ENCODE measurements at regions not wholly inside any gene's neighbourhood (a gene's known extent, or its start where the extent isn't known, plus 50 kb on each side); places are given as distances from the start of the nearest gene placed in this dataset.

DNA sequence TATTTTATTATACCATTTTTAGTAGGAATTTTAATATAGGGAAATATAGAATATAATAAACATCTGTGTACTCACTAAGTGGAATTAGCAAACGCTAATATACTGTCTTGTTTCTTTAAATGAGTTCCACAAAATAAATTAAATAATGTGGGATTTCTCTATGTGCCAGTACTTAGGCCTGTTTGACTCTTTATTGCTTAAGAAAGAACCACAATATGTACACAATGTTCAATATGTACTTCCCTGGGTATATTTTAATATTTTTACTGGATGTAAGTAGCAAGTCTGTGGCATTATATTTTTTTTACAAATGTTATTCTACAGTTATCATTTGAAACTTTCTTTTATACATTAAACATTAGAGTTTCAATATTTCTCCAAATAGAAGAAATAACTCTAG is 92.5 kb upstream of the CARD18 start:
- TF ChIP-seq, protein P1, sequence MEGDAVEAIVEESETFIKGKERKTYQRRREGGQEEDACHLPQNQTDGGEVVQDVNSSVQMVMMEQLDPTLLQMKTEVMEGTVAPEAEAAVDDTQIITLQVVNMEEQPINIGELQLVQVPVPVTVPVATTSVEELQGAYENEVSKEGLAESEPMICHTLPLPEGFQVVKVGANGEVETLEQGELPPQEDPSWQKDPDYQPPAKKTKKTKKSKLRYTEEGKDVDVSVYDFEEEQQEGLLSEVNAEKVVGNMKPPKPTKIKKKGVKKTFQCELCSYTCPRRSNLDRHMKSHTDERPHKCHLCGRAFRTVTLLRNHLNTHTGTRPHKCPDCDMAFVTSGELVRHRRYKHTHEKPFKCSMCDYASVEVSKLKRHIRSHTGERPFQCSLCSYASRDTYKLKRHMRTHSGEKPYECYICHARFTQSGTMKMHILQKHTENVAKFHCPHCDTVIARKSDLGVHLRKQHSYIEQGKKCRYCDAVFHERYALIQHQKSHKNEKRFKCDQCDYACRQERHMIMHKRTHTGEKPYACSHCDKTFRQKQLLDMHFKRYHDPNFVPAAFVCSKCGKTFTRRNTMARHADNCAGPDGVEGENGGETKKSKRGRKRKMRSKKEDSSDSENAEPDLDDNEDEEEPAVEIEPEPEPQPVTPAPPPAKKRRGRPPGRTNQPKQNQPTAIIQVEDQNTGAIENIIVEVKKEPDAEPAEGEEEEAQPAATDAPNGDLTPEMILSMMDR (IDR thresholded peaks at IDR 0.05), result no peak
- TF ChIP-seq POLR2A (IDR thresholded peaks at IDR 0.05), result no peak
- no peak for TF ChIP-seq POLR2AphosphoS5 (IDR thresholded peaks at IDR 0.05)
